Liver (tissue), 3 donors: ENCODE measurements at regions not wholly inside any gene's neighbourhood (a gene's known extent, or its start where the extent isn't known, plus 50 kb on each side); places are given as distances from the start of the nearest gene placed in this dataset.

Experiments used
- CTCF ChIP-seq: fragments of 150-350 bp; IDR thresholded peaks from 2 replicates; pipeline ENCODE4 v1.5.1; 2017; ENCODE audit warnings: improper control_type of control experiment, low read depth, low read length; ENCODE audit not compliant: missing input control
- GABPA ChIP-seq, 2 donors: IDR thresholded peaks in 1 of 2; conservative IDR thresholded peaks in 1 of 2; 2 replicates each; pipeline ENCODE4 v1.6.1; 2016; ENCODE audit warnings: antibody characterized with exemption in 2 of 2, mild to moderate bottlenecking in 1 of 2, moderate library complexity in 1 of 2
- RAD21 ChIP-seq, 2 donors: IDR thresholded peaks; 2 replicates each; pipeline ENCODE4 v1.6.1; 2016; ENCODE audit warnings: antibody characterized with exemption in 2 of 2, mild to moderate bottlenecking in 2 of 2
- SP1 ChIP-seq: IDR thresholded peaks from 2 replicates; pipeline ENCODE4 v1.6.1; 2018; ENCODE audit warnings: antibody characterized with exemption, mild to moderate bottlenecking
- donor health status: healthy.
- donor health status: healthy.

- no peak for TF ChIP-seq CTCF
- TF ChIP-seq GABPA (IDR thresholded peaks at IDR 0.05 in 1 of 2, conservative IDR thresholded peaks at IDR 0.05 in 1 of 2): no peak
- TF ChIP-seq RAD21 (IDR thresholded peaks at IDR 0.05): no peak
- no peak for TF ChIP-seq SP1
These were observed 66.8 kb upstream of the FICD start for GRCh38 chr12:108448246-108448645.
